BJ (cell line): ENCODE measurements at regions not wholly inside any gene's neighbourhood (a gene's known extent, or its start where the extent isn't known, plus 50 kb on each side); places are given as distances from the start of the nearest gene placed in this dataset.

Experiments
- CTCF ChIA-PET: fragments of 350-600 bp; formaldehyde crosslinking; extraction: SDS; loops from one replicate; lab custom pipeline; 2021; ENCODE audit warnings: antibody characterized with exemption, inconsistent platforms; lab: Yijun Ruan, JAX
- POLR2A ChIA-PET: fragments of 300-600 bp; sonication (Branson Sonifier 250); formaldehyde crosslinking; extraction: SDS; loops from one replicate; lab custom pipeline; 2021; ENCODE audit warnings: antibody characterized with exemption; lab: Charles Lee
- DNase-seq: peaks from one replicate; pipeline ENCODE4 v3.0.0-alpha.2; 2011; ENCODE audit warnings: low read depth
- H3K27me3 ChIP-seq: 2 replicates; pipeline ENCODE4 v1.6.0; 2011; ENCODE audit warnings: low read length; ENCODE audit not compliant: control insufficient read depth, insufficient read depth
- H3K36me3 ChIP-seq: 2 replicates; pipeline ENCODE4 v1.5.1; 2011; ENCODE audit warnings: low read length; ENCODE audit not compliant: control insufficient read depth, insufficient read depth
- H3K4me3 ChIP-seq: 2 replicates; pipeline ENCODE4 v1.5.1; 2011; ENCODE audit warnings: low read depth, mild to moderate bottlenecking, control low read depth, low read length
- TF ChIP-seq, protein P1 (sequence below): IDR thresholded peaks from 2 replicates; pipeline ENCODE4 v1.5.1; 2011; ENCODE audit warnings: low read depth, mild to moderate bottlenecking, control low read depth, inconsistent platforms, low read length, moderate library complexity; ENCODE audit not compliant: insufficient read depth

GRCh38 chr4:38456096-38456495 lies 207.9 kb upstream of the KLF3 start:
- TF ChIP-seq, protein P1, sequence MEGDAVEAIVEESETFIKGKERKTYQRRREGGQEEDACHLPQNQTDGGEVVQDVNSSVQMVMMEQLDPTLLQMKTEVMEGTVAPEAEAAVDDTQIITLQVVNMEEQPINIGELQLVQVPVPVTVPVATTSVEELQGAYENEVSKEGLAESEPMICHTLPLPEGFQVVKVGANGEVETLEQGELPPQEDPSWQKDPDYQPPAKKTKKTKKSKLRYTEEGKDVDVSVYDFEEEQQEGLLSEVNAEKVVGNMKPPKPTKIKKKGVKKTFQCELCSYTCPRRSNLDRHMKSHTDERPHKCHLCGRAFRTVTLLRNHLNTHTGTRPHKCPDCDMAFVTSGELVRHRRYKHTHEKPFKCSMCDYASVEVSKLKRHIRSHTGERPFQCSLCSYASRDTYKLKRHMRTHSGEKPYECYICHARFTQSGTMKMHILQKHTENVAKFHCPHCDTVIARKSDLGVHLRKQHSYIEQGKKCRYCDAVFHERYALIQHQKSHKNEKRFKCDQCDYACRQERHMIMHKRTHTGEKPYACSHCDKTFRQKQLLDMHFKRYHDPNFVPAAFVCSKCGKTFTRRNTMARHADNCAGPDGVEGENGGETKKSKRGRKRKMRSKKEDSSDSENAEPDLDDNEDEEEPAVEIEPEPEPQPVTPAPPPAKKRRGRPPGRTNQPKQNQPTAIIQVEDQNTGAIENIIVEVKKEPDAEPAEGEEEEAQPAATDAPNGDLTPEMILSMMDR = no peak
- Histone ChIP-seq H3K36me3 (no peaks in the 10 kb centered on the region), H3K27me3 (no peaks in the 10 kb centered on the region; the same call in 1 of the 2 replicates), H3K4me3 (no peak overlapping the region)
- ChIA-PET CTCF (no interaction called here), POLR2A (no interaction called here)
- DNase-seq = no peak

DNA sequence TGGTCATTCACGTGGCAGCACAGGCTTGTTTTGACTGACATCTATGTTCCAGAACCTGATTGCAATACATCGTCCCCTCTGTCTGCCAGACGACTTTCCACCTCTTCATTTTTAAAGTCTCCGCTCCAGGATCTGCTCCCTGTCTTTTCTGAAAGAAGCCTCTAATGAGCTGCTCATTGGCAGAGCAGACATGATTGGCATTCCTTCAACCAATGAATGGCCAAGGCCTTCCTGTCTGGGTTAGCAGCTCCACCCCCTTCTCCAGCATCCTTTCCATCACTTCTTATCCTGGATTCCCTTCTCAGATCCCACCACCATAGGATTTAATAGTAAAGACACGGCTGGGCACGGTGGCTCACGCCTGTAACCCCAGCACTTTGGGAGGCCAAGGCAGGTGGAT lies 202.7 kb upstream of the KLF3 start:
- no peaks in the 10 kb centered on the region for H3K27me3 ChIP-seq
- no peak for DNase-seq
- no peak overlapping the region for H3K4me3 ChIP-seq
- TF ChIP-seq, protein P1 = no peak
- no peaks in the 10 kb centered on the region for H3K36me3 ChIP-seq
- CTCF ChIA-PET = no interaction called here
- POLR2A ChIA-PET = no interaction called here

DNA sequence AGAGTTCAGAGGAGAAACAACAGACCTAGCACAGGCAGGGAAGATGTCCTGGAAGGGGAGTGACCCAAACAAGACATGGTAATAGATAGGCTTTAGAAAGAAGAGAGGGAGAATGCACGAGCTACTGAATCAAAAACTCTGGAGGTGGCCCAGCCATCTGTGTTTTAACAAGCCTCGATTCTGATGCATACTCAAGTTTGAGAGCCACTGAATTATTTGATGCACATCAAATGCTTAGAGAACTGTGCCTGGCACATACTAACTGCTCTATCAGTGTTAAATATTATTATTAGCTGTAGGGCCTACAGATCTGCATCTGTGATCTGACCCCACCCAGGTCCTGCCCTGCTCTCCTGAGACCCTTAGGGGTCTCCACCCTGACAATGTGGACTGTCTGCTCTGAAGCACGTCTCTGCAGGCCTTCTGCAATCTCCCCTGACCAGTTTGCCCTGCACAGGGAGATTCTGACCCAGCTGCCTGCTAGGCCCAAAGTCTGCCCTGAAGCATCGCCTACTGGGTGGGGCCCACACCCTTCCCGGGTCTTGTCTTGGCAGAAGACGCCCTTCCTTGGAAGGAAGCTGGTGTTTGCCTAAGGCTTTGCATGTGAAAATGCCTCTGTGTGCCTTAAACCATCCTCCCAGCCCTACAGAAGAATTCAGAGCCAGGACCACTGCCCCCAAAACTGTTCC lies 201.5 kb upstream of the KLF3 start:
- DNase-seq = no peak
- TF ChIP-seq, protein P1 = no peak
- POLR2A ChIA-PET = no interaction called here
- no peaks in the 10 kb centered on the region for H3K27me3 ChIP-seq
- no peaks in the 10 kb centered on the region for H3K36me3 ChIP-seq
- H3K4me3 ChIP-seq = no peak overlapping the region
- CTCF ChIA-PET = interaction anchor here (1.6 kb wide), 1 partner anchor 143 kb away, joined by 3 read pairs; no protein-coding TSS in a partner anchor

GRCh38 chr4:38463268-38463958 lies 200.6 kb upstream of the KLF3 start:
- no peaks in the 10 kb centered on the region for H3K27me3 ChIP-seq
- CTCF ChIA-PET = interaction anchor here (1.6 kb wide), 1 partner anchor 144 kb away, joined by 3 read pairs; no protein-coding TSS in a partner anchor
- no peak for DNase-seq
- H3K36me3 ChIP-seq = no peaks in the 10 kb centered on the region
- POLR2A ChIA-PET = no interaction called here
- no peak overlapping the region for H3K4me3 ChIP-seq
- TF ChIP-seq, protein P1 = no peak

DNA sequence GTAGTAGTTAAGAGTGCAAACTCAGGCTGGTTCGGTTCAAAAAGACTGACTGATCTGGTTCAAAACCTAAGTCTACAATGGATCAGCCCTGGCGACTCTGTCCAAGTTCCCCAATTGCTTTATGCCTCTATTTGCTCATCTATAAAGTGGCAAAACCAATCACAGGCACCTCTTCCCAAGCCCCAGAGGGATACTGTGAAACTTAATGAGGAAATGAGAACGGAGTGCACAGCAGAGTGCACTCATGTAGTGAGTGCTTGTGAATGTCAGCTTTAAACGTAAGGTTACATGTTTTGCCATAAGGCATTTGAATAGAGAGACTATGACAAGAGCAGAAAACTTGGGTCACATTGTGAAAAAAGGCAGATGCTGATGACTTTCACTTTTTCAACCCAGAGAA lies 199.7 kb upstream of the KLF3 start:
- DNase-seq = no peak
- H3K36me3 ChIP-seq = no peaks in the 10 kb centered on the region
- POLR2A ChIA-PET = no interaction called here
- CTCF ChIA-PET = no interaction called here
- H3K27me3 ChIP-seq = no peaks in the 10 kb centered on the region
- TF ChIP-seq, protein P1 = no peak
- H3K4me3 ChIP-seq = no peak overlapping the region
